GM12878 (cell line): ENCODE measurements at regions not wholly inside any gene's neighbourhood (a gene's known extent, or its start where the extent isn't known, plus 50 kb on each side); places are given as distances from the start of the nearest gene placed in this dataset.

Experiments
- ATAC-seq: fragments of 200-7000 bp; cut with Tn5 transposase; 3 replicates; pipeline ENCODE4 v1.9.1; 2020; ENCODE audit warnings: mild to moderate bottlenecking, moderate library complexity
- BruUV-seq: library from RNA; stranded (reverse); fragments of 400-500 nt; replicated peaks from 2 replicates; lab custom pipeline; 2021; lab: Mats Ljungman, UMichigan
- CTCF ChIA-PET: fragments of 300-600 bp; sonication (Branson Sonifier 250); formaldehyde crosslinking; extraction: SDS; loops from one replicate; lab custom pipeline; 2021; ENCODE audit warnings: inconsistent platforms; lab: Yijun Ruan, JAX
- POLR2A ChIA-PET: fragments of 350-600 bp; formaldehyde crosslinking; extraction: SDS; loops from one replicate; lab custom pipeline; 2021; ENCODE audit warnings: inconsistent platforms; lab: Charles Lee
- RAD21 ChIA-PET: fragments of 300-600 bp; sonication (Branson Sonifier 250); formaldehyde crosslinking; loops from one replicate; lab custom pipeline; 2023; ENCODE audit warnings: antibody characterized with exemption; ENCODE audit not compliant: unreplicated experiment; lab: Charles Lee
- SMC1A ChIA-PET: fragments of 300-600 bp; sonication (Branson Sonifier 250); formaldehyde crosslinking; loops from one replicate; lab custom pipeline; 2023; ENCODE audit not compliant: unreplicated experiment, uncharacterized antibody; lab: Charles Lee
- DNase-seq: peaks from one replicate; pipeline ENCODE4 v3.0.0-alpha.2; 2011; ENCODE audit warnings: low read depth, low spot score
- FAIRE-seq: peaks from 3 replicates; lab custom pipeline; 2011; peaks lifted over from hg19 to GRCh38; lab: Jason Lieb, UNC
- H2AFZ ChIP-seq: 2 replicates; pipeline ENCODE4 v1.6.0; 2011; ENCODE audit warnings: low read depth, low read length, control low read depth; ENCODE audit not compliant: control insufficient read depth
- H3K27ac ChIP-seq: 2 replicates; pipeline ENCODE4 v1.5.1; 2011; ENCODE audit warnings: control low read depth; ENCODE audit not compliant: control insufficient read depth, insufficient read depth
- H3K27me3 ChIP-seq, 2 experiments: replicated peaks in 1 of 2; 2 replicates each; pipeline versions ENCODE4 v1.6.0 to v1.6.1; 2011; ENCODE audit warnings: low read length in 1 of 2; ENCODE audit not compliant: control insufficient read depth in 2 of 2, insufficient read depth in 2 of 2
- H3K36me3 ChIP-seq, 2 experiments: 2 replicates each; pipeline ENCODE4 v1.5.1; 2011; ENCODE audit warnings: low read length in 1 of 2; ENCODE audit not compliant: control insufficient read depth in 2 of 2, insufficient read depth in 2 of 2
- H3K4me1 ChIP-seq: 2 replicates; pipeline ENCODE4 v1.6.1; 2011; ENCODE audit warnings: mild to moderate bottlenecking, low read length, moderate library complexity, mixed read lengths; ENCODE audit not compliant: control insufficient read depth, insufficient read depth
- H3K4me2 ChIP-seq: 2 replicates; pipeline ENCODE4 v1.6.0; 2011; ENCODE audit warnings: control low read depth; ENCODE audit not compliant: control insufficient read depth, insufficient read depth
- H3K4me3 ChIP-seq: fragments of 200-600 bp; sonication (generic); 2 replicates; pipeline ENCODE4 v1.5.1; 2016
- H3K79me2 ChIP-seq: 2 replicates; pipeline ENCODE4 v1.6.0; 2011; ENCODE audit warnings: low read length; ENCODE audit not compliant: control insufficient read depth, insufficient read depth
- H3K9ac ChIP-seq: 2 replicates; pipeline ENCODE4 v1.8.0; 2011; ENCODE audit warnings: low read length, control low read depth, mixed read lengths; ENCODE audit not compliant: control insufficient read depth, insufficient read depth
- H3K9me3 ChIP-seq: replicated peaks from 3 replicates; pipeline ENCODE4 v1.5.1; 2011; ENCODE audit warnings: mild to moderate bottlenecking, low read length; ENCODE audit not compliant: control insufficient read depth, insufficient read depth
- H4K20me1 ChIP-seq: 2 replicates; pipeline ENCODE4 v1.6.0; 2011; ENCODE audit not compliant: control insufficient read depth, insufficient read depth
- ASH2L ChIP-seq: fragments of 300-600, 200-600 bp; sonication (generic); IDR thresholded peaks from 2 replicates; pipeline ENCODE4 v1.6.1; 2017; ENCODE audit warnings: low read depth, mild to moderate bottlenecking, borderline replicate concordance
- ATF7 ChIP-seq: fragments of 450-650 bp; IDR thresholded peaks from 2 replicates; pipeline ENCODE4 v1.6.1; 2016; ENCODE audit warnings: low read depth, mild to moderate bottlenecking
- BACH1 ChIP-seq: fragments of 450-650 bp; IDR thresholded peaks from 2 replicates; pipeline ENCODE4 v1.6.1; 2017; ENCODE audit warnings: mild to moderate bottlenecking, borderline replicate concordance
- BCL11A ChIP-seq: IDR thresholded peaks from 2 replicates; pipeline ENCODE4 v1.6.1; 2011; ENCODE audit warnings: low read depth, low read length
- BHLHE40 ChIP-seq, 2 experiments: fragments of 450-650 bp in 1 of 2; IDR thresholded peaks; 2 replicates each; pipeline ENCODE4 v1.6.1; 2011 to 2017; ENCODE audit warnings: low read depth in 2 of 2, borderline replicate concordance in 1 of 2, improper control_type of control experiment in 1 of 2, low read length in 1 of 2, mild to moderate bottlenecking in 1 of 2
- BRCA1 ChIP-seq: IDR thresholded peaks from 2 replicates; pipeline ENCODE4 v1.6.1; 2011; ENCODE audit warnings: low read depth, low read length, improper control_type of control experiment
- CBFB ChIP-seq: IDR thresholded peaks from 2 replicates; pipeline ENCODE4 v1.6.1; 2016; ENCODE audit warnings: antibody characterized with exemption, low read depth
- EGR1 ChIP-seq, 2 experiments: IDR thresholded peaks; 1 replicate in 1 of 2; 2 replicates in 1 of 2; pipeline ENCODE4 v1.6.1; 2011 to 2012; ENCODE audit warnings: low read depth in 2 of 2, low read length in 2 of 2, borderline replicate concordance in 1 of 2, mild to moderate bottlenecking in 1 of 2, moderate library complexity in 1 of 2
- EZH2 ChIP-seq: IDR thresholded peaks from 2 replicates; pipeline ENCODE4 v1.6.1; 2012; ENCODE audit warnings: low read depth, mild to moderate bottlenecking, control low read depth, inconsistent platforms, low read length, borderline replicate concordance; ENCODE audit not compliant: control insufficient read depth
- MYC ChIP-seq: IDR thresholded peaks from 2 replicates; pipeline ENCODE4 v1.6.1; 2011; ENCODE audit warnings: mild to moderate bottlenecking, low read length, moderate library complexity, inconsistent platforms; ENCODE audit not compliant: insufficient read depth, insufficient replicate concordance, insufficient read length, severe bottlenecking
- NR2C1 ChIP-seq: fragments of 450-650 bp; IDR thresholded peaks from 2 replicates; pipeline ENCODE4 v1.6.1; 2017; ENCODE audit warnings: antibody characterized with exemption, mild to moderate bottlenecking, moderate library complexity
- NR2C2 ChIP-seq: IDR thresholded peaks from 2 replicates; pipeline ENCODE4 v1.6.1; 2011; ENCODE audit warnings: borderline replicate concordance, low read depth; ENCODE audit not compliant: control insufficient read depth, insufficient read length
- PAX8 ChIP-seq: fragments of 450-650 bp; IDR thresholded peaks from 2 replicates; pipeline ENCODE4 v1.6.1; 2017; ENCODE audit warnings: mild to moderate bottlenecking, moderate library complexity
- PKNOX1 ChIP-seq: fragments of 450-650 bp; IDR thresholded peaks from 2 replicates; pipeline ENCODE4 v1.6.1; 2016; ENCODE audit warnings: mild to moderate bottlenecking
- POU2F2 ChIP-seq: IDR thresholded peaks from 3 replicates; pipeline ENCODE4 v1.6.1; 2011; ENCODE audit warnings: low read depth, mild to moderate bottlenecking, low read length, borderline replicate concordance
- RAD21 ChIP-seq: IDR thresholded peaks from 2 replicates; pipeline ENCODE4 v1.6.1; 2011; ENCODE audit warnings: mild to moderate bottlenecking, low read depth, low read length, moderate library complexity; ENCODE audit not compliant: insufficient read depth
- ZNF274 ChIP-seq: IDR thresholded peaks from one replicate; pipeline ENCODE4 v1.8.0; 2011; ENCODE audit not compliant: insufficient read length, insufficient read depth
- ZZZ3 ChIP-seq: IDR thresholded peaks from 2 replicates; pipeline ENCODE4 v1.6.1; 2011; ENCODE audit warnings: low read depth; ENCODE audit not compliant: control insufficient read depth, insufficient read length
- WGBS: methylation state at CpG from one replicate; pipeline ENCODE4 v1.1.6; 2016; ENCODE audit warnings: low lambda C conversion rate; ENCODE audit not compliant: insufficient replicate concordance, insufficient coverage; ENCODE audit errors: missing lambda C conversion rate; 5-methylcytosine and 5-hydroxymethylcytosine counted together
- in situ Hi-C: fragments of 300-500 bp; cut with MboI; formaldehyde crosslinking; loops from 9 replicates; pipeline ENCODE4 v1.14.3; 2018; ENCODE audit warnings: mixed read lengths
- intact Hi-C: fragments of 100-400 bp; cut with micrococcal nuclease; formaldehyde crosslinking; loops from one replicate; pipeline ENCODE4 v1.14.2; 2022; ENCODE audit not compliant: unreplicated experiment
- TF ChIP-seq, protein P1 (sequence below): IDR thresholded peaks from 2 replicates; pipeline ENCODE4 v1.6.1; 2011; ENCODE audit warnings: borderline replicate concordance, low read depth, mild to moderate bottlenecking, moderate library complexity, mixed read lengths, low read length; ENCODE audit not compliant: insufficient read depth; ENCODE audit errors: extremely low read length

GRCh38 chr15:87757084-87757483 is 499.5 kb downstream of the NTRK3 start:
- intact Hi-C loops: no loop called here
- no peaks in the 10 kb centered on the region for H3K27me3 ChIP-seq
- ChIA-PET CTCF (no interaction called here), SMC1A (no interaction called here), POLR2A (no interaction called here), RAD21 (no interaction called here)
- H3K36me3 ChIP-seq: no peaks in the 10 kb centered on the region
- H3K4me3 ChIP-seq: no peak overlapping the region
- FAIRE-seq (no peak), ATAC-seq (no peak), DNase-seq (no peak)
- BruUV-seq: no TSS peak
- H3K79me2 ChIP-seq: no peaks in the 10 kb centered on the region
- no peak overlapping the region for H3K9ac ChIP-seq
- no peak overlapping the region for H2AFZ ChIP-seq
- TF ChIP-seq EZH2 (no peak), PAX8 (no peak), ZNF274 (no peak), RAD21 (no peak), BACH1 (no peak), NR2C2 (no peak), PKNOX1 (no peak), MYC (no peak), ATF7 (no peak), EGR1 (IDR thresholded peaks at IDR 0.05; ENCODE audit: borderline replicate concordance in 1 of 2, low read depth in 2 of 2, low read length in 2 of 2) (no peak), NR2C1 (no peak), BHLHE40 (IDR thresholded peaks at IDR 0.05; ENCODE audit: borderline replicate concordance in 1 of 2, low read depth in 2 of 2, low read length in 1 of 2) (no peak), POU2F2 (no peak), BRCA1 (no peak), ASH2L (no peak), ZZZ3 (no peak), CBFB (no peak), BCL11A (no peak)
- TF ChIP-seq, protein P1, sequence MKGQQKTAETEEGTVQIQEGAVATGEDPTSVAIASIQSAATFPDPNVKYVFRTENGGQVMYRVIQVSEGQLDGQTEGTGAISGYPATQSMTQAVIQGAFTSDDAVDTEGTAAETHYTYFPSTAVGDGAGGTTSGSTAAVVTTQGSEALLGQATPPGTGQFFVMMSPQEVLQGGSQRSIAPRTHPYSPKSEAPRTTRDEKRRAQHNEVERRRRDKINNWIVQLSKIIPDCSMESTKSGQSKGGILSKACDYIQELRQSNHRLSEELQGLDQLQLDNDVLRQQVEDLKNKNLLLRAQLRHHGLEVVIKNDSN: no peak
- in situ Hi-C loops: no loop called here
- H3K4me2 ChIP-seq: no peak overlapping the region
- H3K4me1 ChIP-seq: no peaks in the 10 kb centered on the region
- H3K27ac ChIP-seq: no peak overlapping the region
- H3K9me3 ChIP-seq: no peaks in the 10 kb centered on the region
- WGBS: 45% methylated on average over 7 of the region's 7 CpGs
- no peaks in the 10 kb centered on the region for H4K20me1 ChIP-seq
